Astrocyte (in vitro differentiated cells and primary cell): ENCODE measurements at regions not wholly inside any gene's neighbourhood (a gene's known extent, or its start where the extent isn't known, plus 50 kb on each side); places are given as distances from the start of the nearest gene placed in this dataset.

ENCODE experiments used
- DNase-seq: peaks from one replicate; pipeline ENCODE4 v3.0.0-alpha.2; 2010; ENCODE audit warnings: low read depth
- FAIRE-seq: peaks from 2 replicates; lab custom pipeline; 2011; peaks lifted over from hg19 to GRCh38; lab: Jason Lieb, UNC
- H2AFZ ChIP-seq: 2 replicates; pipeline ENCODE4 v1.6.0; 2012; ENCODE audit warnings: low read depth, low read length, inconsistent platforms
- H3K27ac ChIP-seq: 2 replicates; pipeline ENCODE4 v1.5.1; 2011; ENCODE audit warnings: low read depth, low read length, inconsistent platforms
- H3K27me3 ChIP-seq: 2 replicates; pipeline ENCODE4 v1.6.0; 2011; ENCODE audit warnings: low read length, inconsistent platforms; ENCODE audit not compliant: insufficient read depth
- H3K36me3 ChIP-seq: 2 replicates; pipeline ENCODE4 v1.5.1; 2011; ENCODE audit warnings: low read length, inconsistent platforms; ENCODE audit not compliant: insufficient read depth
- H3K4me1 ChIP-seq: 2 replicates; pipeline ENCODE4 v1.5.1; 2011; ENCODE audit warnings: low read length, inconsistent platforms; ENCODE audit not compliant: insufficient read depth
- H3K4me2 ChIP-seq: 2 replicates; pipeline ENCODE4 v1.6.0; 2012; ENCODE audit warnings: low read length, inconsistent platforms
- H3K4me3 ChIP-seq: 2 replicates; pipeline ENCODE4 v1.5.1; 2011; ENCODE audit warnings: low read depth, mild to moderate bottlenecking, low read length, inconsistent platforms; ENCODE audit not compliant: insufficient read depth
- H3K79me2 ChIP-seq: 2 replicates; pipeline ENCODE4 v1.6.0; 2012; ENCODE audit warnings: mild to moderate bottlenecking, low read length, inconsistent platforms; ENCODE audit not compliant: insufficient read depth
- H3K9ac ChIP-seq: 2 replicates; pipeline ENCODE4 v1.6.0; 2012; ENCODE audit warnings: mild to moderate bottlenecking, low read length, inconsistent platforms
- H3K9me3 ChIP-seq: 2 replicates; pipeline ENCODE4 v1.5.1; 2012; ENCODE audit warnings: low read depth, mild to moderate bottlenecking, low read length, inconsistent platforms; ENCODE audit not compliant: insufficient read depth
- H4K20me1 ChIP-seq: 2 replicates; pipeline ENCODE4 v1.6.0; 2012; ENCODE audit warnings: low read length, inconsistent platforms; ENCODE audit not compliant: insufficient read depth
- H3K27ac Mint-ChIP-seq: one replicate; pipeline ENCODE4 v1.8.0; 2021; ENCODE audit warnings: mild to moderate bottlenecking, mixed read lengths; ENCODE audit not compliant: unreplicated experiment
- H3K27me3 Mint-ChIP-seq: one replicate; pipeline ENCODE4 v1.8.0; 2021; ENCODE audit warnings: low read depth, mixed read lengths; ENCODE audit not compliant: unreplicated experiment
- H3K36me3 Mint-ChIP-seq: one replicate; pipeline ENCODE4 v1.8.0; 2021; ENCODE audit warnings: low read depth, mixed read lengths; ENCODE audit not compliant: unreplicated experiment
- H3K4me1 Mint-ChIP-seq: one replicate; pipeline ENCODE4 v1.8.0; 2021; ENCODE audit warnings: low read depth, mixed read lengths; ENCODE audit not compliant: unreplicated experiment
- H3K4me3 Mint-ChIP-seq: one replicate; pipeline ENCODE4 v1.8.0; 2021; ENCODE audit warnings: mild to moderate bottlenecking, moderate library complexity, mixed read lengths; ENCODE audit not compliant: unreplicated experiment
- H3K9me3 Mint-ChIP-seq: one replicate; pipeline ENCODE4 v1.8.0; 2021; ENCODE audit warnings: mild to moderate bottlenecking, mixed read lengths; ENCODE audit not compliant: unreplicated experiment
- CTCF ChIP-seq: IDR thresholded peaks from 2 replicates; pipeline ENCODE4 v1.5.1; 2011; ENCODE audit warnings: low read depth, mild to moderate bottlenecking, inconsistent platforms, low read length, moderate library complexity; ENCODE audit not compliant: insufficient read depth
- EZH2 ChIP-seq: IDR thresholded peaks from 2 replicates; pipeline ENCODE4 v1.6.1; 2012; ENCODE audit warnings: mild to moderate bottlenecking, low read length, inconsistent platforms; ENCODE audit not compliant: insufficient read depth

- no peak overlapping the region for H3K4me3 ChIP-seq
- TF ChIP-seq CTCF (no peak), EZH2 (no peak)
- no peaks in the 10 kb centered on the region for H3K9me3 ChIP-seq
- Mint-ChIP-seq H3K27ac (no peak overlapping the region), H3K27me3 (no peaks in the 10 kb centered on the region), H3K36me3 (no peaks in the 10 kb centered on the region), H3K4me3 (no peak overlapping the region), H3K9me3 (no peaks in the 10 kb centered on the region), H3K4me1 (no peaks in the 10 kb centered on the region)
- no peaks in the 10 kb centered on the region for H4K20me1 ChIP-seq
- no peak overlapping the region for H3K4me2 ChIP-seq
- no peak overlapping the region for H2AFZ ChIP-seq
- no peak for FAIRE-seq
- H3K27me3 ChIP-seq: no peaks in the 10 kb centered on the region
- no peaks in the 10 kb centered on the region for H3K4me1 ChIP-seq
- H3K27ac ChIP-seq: no peak overlapping the region
- no peaks in the 10 kb centered on the region for H3K79me2 ChIP-seq
- no peak for DNase-seq
- no peaks in the 10 kb centered on the region for H3K36me3 ChIP-seq
- no peak overlapping the region for H3K9ac ChIP-seq
Measured at GRCh38 chr18:64331419-64331818, 182.5 kb upstream of the LINC00305 start.

DNA sequence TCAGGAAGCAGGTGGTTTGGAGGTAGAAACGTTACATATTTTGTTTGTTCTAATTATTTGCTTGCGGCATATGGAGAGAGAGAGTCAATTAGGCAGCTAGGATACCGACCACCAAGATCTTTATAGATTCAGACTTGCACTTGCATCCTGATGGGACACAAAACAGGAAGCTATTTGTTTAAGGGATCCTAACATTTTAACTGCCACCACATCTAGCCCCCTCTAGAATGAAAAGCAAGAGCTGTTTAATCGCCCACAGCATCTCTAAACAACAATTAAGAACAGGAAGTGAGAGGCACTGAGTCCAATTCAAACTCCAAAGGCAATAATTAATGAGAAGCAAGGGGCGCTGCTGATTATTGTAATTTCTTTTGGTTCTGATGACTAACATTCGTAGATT, 182.0 kb upstream of the LINC00305 start:
- no peak for FAIRE-seq
- H3K27ac ChIP-seq: no peak overlapping the region
- no peak overlapping the region for H3K4me2 ChIP-seq
- H2AFZ ChIP-seq: no peak overlapping the region
- H3K36me3 Mint-ChIP-seq: no peaks in the 10 kb centered on the region
- no peak overlapping the region for H3K9ac ChIP-seq
- no peaks in the 10 kb centered on the region for H3K9me3 ChIP-seq
- no peaks in the 10 kb centered on the region for H3K27me3 Mint-ChIP-seq
- H3K4me3 ChIP-seq: no peak overlapping the region
- no peak for DNase-seq
- H3K4me1 Mint-ChIP-seq: no peaks in the 10 kb centered on the region
- H3K27me3 ChIP-seq: no peaks in the 10 kb centered on the region
- H3K27ac Mint-ChIP-seq: no peak overlapping the region
- H3K4me1 ChIP-seq: no peaks in the 10 kb centered on the region
- H3K79me2 ChIP-seq: no peaks in the 10 kb centered on the region
- no peaks in the 10 kb centered on the region for H4K20me1 ChIP-seq
- TF ChIP-seq CTCF (no peak), EZH2 (no peak)
- no peaks in the 10 kb centered on the region for H3K36me3 ChIP-seq
- no peaks in the 10 kb centered on the region for H3K9me3 Mint-ChIP-seq
- H3K4me3 Mint-ChIP-seq: no peak overlapping the region

- DNase-seq: no peak
Measured at GRCh38 chr18:64330161-64330560, 181.3 kb upstream of the LINC00305 start.

More at GRCh38 chr18:64330161-64330560, 181.3 kb upstream of the LINC00305 start:
- H3K9me3 Mint-ChIP-seq: no peaks in the 10 kb centered on the region
- Histone ChIP-seq H4K20me1 (no peaks in the 10 kb centered on the region), H3K4me2 (no peak overlapping the region), H3K79me2 (no peaks in the 10 kb centered on the region), H2AFZ (no peak overlapping the region), H3K27me3 (no peaks in the 10 kb centered on the region), H3K36me3 (no peaks in the 10 kb centered on the region), H3K4me3 (no peak overlapping the region), H3K27ac (no peak overlapping the region), H3K4me1 (no peaks in the 10 kb centered on the region), H3K9me3 (no peaks in the 10 kb centered on the region), H3K9ac (no peak overlapping the region)
- no peak overlapping the region for H3K4me3 Mint-ChIP-seq
- no peak for FAIRE-seq
- H3K27ac Mint-ChIP-seq: no peak overlapping the region
- H3K4me1 Mint-ChIP-seq: no peaks in the 10 kb centered on the region
- TF ChIP-seq CTCF (no peak), EZH2 (no peak)
- no peaks in the 10 kb centered on the region for H3K36me3 Mint-ChIP-seq
- no peaks in the 10 kb centered on the region for H3K27me3 Mint-ChIP-seq
